HL-60 (cell line): ENCODE measurements at regions not wholly inside any gene's neighbourhood (a gene's known extent, or its start where the extent isn't known, plus 50 kb on each side); places are given as distances from the start of the nearest gene placed in this dataset.

Experiments used
- DNase-seq, 2 experiments: peaks; one replicate each; pipeline ENCODE4 v3.0.0-alpha.2; 2010 to 2020; ENCODE audit warnings: low read depth in 1 of 2, low spot score in 1 of 2
- H3K27ac ChIP-seq: fragments of 250-450 bp; sonication (Bioruptor Pico); replicated peaks from 2 replicates; pipeline ENCODE4 v1.5.1; 2020; ENCODE audit warnings: mild to moderate bottlenecking, moderate library complexity
- H3K27me3 ChIP-seq: fragments of 250-450 bp; sonication (Bioruptor Pico); 2 replicates; pipeline ENCODE4 v1.5.1; 2021; ENCODE audit warnings: mild to moderate bottlenecking, moderate library complexity; ENCODE audit not compliant: insufficient read depth, poor library complexity, severe bottlenecking
- H3K4me3 ChIP-seq: replicated peaks from 2 replicates; pipeline ENCODE4 v1.5.1; 2011; ENCODE audit warnings: mild to moderate bottlenecking, control low read depth, low read length; ENCODE audit not compliant: insufficient read depth
- CTCF ChIP-seq: IDR thresholded peaks from one replicate; pipeline ENCODE4 v1.5.1; 2011; ENCODE audit warnings: low read length, control low read depth, inconsistent platforms; ENCODE audit not compliant: insufficient read depth
- GABPA ChIP-seq: IDR thresholded peaks from 2 replicates; pipeline ENCODE4 v1.6.1; 2012; ENCODE audit warnings: low read depth
- POLR2AphosphoS5 ChIP-seq: IDR thresholded peaks from 2 replicates; pipeline ENCODE4 v1.6.1; 2012; ENCODE audit warnings: low read depth
- REST ChIP-seq: IDR thresholded peaks from 2 replicates; pipeline ENCODE4 v1.6.1; 2012; ENCODE audit warnings: low read depth; ENCODE audit not compliant: insufficient replicate concordance
- SPI1 ChIP-seq: IDR thresholded peaks from 2 replicates; pipeline ENCODE4 v1.6.1; 2012; ENCODE audit warnings: low read depth, mild to moderate bottlenecking, borderline replicate concordance

- TF ChIP-seq SPI1 (no peak), GABPA (no peak), POLR2AphosphoS5 (no peak), REST (no peak), CTCF (no peak)
- no peak overlapping the region for H3K4me3 ChIP-seq
- H3K27ac ChIP-seq, result no peak overlapping the region
- no peaks in the 10 kb centered on the region for H3K27me3 ChIP-seq
- DNase-seq, result no peak
These were observed 171.5 kb downstream of the C7orf25 start for GRCh38 chr7:42740408-42740807.

GRCh38 chr7:42739638-42740037 lies 172.2 kb downstream of the C7orf25 start:
- H3K4me3 ChIP-seq, result no peak overlapping the region
- H3K27me3 ChIP-seq, result no peaks in the 10 kb centered on the region
- TF ChIP-seq GABPA, result no peak
- no peak for TF ChIP-seq REST
- no peak for TF ChIP-seq CTCF
- TF ChIP-seq POLR2AphosphoS5, result no peak
- no peak for TF ChIP-seq SPI1
- DNase-seq, result no peak
- no peak overlapping the region for H3K27ac ChIP-seq

GRCh38 chr7:42736931-42737330 lies 174.9 kb downstream of the C7orf25 start:
- TF ChIP-seq GABPA, result no peak
- TF ChIP-seq CTCF, result no peak
- no peak for TF ChIP-seq POLR2AphosphoS5
- TF ChIP-seq REST, result no peak
- no peak for TF ChIP-seq SPI1
- no peak overlapping the region for H3K27ac ChIP-seq
- H3K4me3 ChIP-seq, result no peak overlapping the region
- DNase-seq, result no peak
- H3K27me3 ChIP-seq, result no peaks in the 10 kb centered on the region
